Iris pigment epithelial cell (primary cell): ENCODE measurements at regions not wholly inside any gene's neighbourhood (a gene's known extent, or its start where the extent isn't known, plus 50 kb on each side); places are given as distances from the start of the nearest gene placed in this dataset.
A peak's percentile ranks its signal among the peaks of the same experiment; 100 is the strongest.

Source experiments
- DNase-seq: peaks from one replicate; pipeline ENCODE4 v3.0.0-alpha.2; 2011; ENCODE audit warnings: low read depth

DNA sequence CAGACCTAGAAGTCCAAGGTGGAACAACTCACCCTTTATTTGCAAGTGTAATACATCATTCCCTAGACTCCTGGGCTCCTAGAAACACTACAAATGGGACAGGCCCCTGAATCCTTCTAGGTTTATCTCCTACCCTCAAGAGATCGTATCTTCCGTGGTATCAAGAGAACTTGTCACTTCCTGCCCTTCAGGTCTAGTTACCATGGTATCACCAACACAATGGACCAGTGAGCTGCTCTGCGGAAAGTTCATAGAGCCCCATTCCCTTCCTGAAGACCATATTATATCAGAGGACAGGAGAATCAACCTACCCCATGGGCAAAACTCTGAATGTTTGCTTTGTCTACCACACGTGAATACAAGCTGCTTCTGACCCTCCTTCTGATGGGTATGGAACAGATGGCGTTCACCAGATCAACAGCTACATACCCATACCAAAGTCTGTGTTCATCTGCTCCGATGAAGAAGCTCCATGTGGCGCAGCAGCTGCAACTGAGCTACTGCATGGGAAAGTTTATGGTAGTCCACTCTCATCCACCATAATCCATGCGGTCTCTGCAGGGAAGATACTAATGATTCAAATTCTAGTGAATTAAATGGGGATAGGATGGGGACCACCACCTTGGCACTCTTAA is 84.6 kb upstream of the KLF13 start:
- DNase-seq, result no peak

DNA sequence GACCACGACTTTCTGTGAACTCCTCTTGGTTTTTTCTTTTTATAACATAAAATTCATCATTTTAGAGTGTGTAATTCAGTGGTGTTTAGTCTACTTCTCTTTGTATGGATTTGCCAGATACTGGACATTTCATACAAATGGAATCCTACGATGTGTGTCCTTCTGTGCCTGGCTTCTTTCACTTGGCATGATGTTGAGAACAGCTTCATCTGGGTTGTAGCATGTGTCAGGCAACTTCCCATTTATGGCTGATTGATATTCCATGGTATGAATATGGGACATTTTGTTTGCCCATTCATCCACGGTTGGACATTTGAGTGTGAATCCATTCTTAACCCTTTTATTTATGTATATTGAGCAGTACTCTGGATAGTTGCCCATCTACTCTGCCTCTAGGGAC is 82.7 kb upstream of the KLF13 start:
- DNase-seq, result no peak

DNA sequence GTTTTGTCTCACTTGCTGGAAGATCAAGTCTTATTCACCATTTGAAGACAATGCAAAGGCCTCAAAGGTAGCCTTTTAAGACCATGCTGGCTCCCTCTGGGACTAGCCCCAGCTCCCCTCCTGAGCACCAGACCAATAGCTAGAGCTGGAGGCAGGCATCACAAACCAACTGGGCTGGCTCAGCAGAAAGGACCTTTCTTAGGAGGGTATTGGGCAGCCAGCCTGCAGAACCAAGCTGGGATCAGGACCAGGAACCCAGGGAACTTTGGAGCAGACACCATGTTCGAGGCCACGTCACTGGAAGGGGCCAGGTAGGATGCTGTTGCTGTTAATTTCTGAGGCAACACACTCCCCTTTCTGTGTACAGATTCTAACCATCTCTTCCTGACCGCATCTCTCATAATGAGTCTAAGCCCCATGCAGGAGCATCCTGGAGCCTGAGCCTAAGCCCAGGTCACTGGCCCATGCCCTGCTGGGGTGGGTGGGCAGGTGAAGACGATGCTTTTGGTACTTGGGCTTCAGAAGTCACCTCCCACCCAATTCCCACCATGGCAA is 81.4 kb upstream of the KLF13 start:
- DNase-seq, result no peak

DNA sequence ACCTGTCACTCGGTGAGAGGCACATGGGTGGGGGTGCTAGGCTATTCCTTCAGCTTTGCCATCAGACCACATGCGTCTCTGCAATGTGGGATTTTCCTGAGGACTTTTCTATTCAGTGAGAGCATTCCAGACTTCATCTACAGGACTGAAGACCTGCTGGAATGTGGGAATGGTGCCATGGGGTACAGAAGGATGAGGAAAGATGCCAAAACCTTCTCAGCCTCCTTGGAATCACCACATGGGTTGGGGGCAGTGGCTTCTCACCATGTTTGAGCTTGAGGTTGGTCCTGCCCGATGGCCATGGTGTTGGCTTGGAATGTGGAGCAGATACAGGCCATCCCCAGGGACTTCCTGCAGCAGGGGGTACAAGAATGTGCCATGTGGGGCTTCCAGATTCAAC is 80.9 kb upstream of the KLF13 start:
- DNase-seq, result no peak

DNA sequence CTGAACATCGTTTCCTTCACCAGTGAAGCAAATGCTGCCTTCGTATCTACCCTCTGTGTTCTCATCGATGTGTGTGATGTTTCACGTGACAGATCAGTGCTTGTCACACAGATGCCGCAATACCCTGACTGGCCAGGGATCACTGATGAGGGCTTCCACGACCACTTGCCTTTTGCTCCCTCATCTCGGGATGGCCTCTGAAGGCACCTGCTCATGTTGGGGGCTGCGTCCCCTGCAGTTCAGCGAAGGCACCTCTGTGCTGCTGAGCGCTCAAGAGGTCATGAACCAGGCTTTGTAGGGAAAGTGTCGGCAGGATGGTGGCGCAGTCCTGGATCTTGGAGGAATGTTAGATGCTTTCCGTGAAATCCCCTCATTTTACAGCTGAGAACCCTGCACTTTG is 79.2 kb upstream of the KLF13 start:
- no peak for DNase-seq

DNA sequence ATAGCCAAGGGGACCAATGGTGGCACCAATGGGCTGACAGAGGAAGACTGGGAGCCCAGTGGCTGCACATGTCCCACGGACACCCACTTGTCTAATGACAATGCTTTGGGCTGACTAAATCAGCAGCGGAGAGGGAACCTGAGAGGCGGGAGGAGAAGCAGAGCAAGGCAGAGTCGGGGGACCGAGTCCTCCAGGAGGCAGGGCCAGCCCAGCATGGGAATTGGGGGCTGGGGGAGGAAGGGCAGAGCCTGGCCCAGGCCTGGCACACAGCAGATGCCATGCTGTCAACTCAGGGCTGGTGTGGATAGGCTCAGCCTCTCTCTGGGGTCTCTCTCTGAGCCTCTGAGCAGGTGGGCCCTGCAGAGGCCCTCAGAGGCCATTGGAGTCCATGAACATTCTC is 78.4 kb upstream of the KLF13 start:
- DNase-seq, result no peak

DNA sequence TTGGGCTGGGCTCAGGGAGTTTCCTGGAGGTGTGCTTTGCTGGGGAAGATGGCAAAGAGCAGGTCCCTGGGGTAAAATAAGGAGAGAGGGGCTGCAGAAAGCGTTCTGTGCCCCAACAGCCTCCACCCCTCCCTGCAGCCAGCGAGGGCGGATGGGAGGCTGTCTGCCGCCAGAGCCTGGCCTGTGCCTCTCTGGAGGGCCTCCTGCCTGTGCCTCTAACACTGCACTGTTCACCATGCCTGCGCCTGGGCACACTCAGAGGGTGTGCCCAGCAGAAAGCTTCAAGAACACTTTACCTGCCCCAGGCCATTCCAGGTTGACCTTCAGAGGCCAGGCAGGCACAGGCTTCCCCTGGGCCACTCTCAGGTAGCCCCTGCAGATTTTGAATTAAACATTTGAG is 77.7 kb upstream of the KLF13 start:
- no peak for DNase-seq

DNA sequence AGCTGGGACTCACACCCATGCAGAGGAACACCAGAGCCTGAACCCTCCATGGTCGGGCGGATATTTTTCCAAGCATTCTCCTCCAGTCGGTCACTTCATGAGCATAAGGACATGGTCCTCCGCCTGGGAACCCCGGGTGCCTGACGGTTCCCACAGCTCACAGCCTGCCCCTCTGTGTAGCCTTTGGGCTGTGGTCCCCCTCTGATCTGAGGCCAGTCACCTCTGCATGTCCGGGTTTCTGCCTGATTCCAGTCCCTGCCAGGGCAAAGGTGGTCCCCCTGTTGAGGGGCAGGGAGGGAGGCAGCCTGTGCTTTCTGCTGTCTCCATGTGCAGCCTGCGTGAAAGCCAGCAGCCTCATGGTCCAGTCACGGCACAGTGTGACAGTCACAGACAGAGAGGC is 76.6 kb upstream of the KLF13 start:
- DNase-seq, result no peak

DNA sequence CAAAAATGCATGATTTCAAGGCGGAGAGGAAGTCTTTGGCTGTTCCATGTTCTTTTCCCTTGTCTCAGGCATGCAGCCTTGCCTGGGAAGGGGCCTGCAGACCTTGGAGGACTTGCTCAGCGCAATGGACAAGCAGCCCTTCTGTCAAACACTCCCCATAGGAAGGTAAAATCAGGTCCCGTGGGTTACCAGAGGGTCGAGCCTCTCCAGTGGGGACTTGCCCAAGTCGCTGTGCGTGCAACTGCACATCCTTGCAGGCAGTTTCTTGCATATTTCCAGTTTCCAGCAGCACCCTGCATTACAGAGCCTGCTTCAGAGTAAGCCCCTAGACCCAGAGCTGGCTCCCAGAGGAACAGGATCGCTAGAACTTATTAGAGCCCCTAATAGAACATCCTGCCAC is 75.5 kb upstream of the KLF13 start:
- DNase-seq, result no peak

DNA sequence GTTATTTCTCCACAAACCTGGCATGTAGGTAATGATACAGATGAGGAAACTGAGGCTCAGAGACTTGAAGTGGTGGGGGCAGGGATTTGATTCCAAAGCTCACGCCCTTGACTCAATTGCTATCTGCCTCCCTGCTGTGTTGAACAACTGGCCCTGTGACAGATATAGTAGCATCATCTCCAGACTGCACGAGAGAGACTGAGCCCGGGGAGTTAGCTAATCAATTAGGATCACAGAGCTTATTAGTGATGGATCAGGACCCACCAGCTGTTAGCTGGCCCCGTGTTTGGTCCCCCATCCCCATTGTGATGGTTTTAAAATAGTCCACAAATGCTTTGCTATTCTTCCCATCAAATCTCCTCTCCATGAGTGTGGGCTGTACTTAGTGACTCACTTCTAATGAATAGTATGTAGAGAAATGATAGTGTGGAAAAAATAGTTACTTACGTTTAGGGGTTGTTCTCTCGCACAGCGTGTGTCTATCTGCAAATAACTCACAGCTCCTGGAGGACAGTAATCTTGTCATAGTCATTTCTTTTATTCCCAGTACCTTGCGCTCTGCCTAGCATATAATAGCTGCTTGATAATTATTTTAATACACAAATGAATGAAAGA is 74.4 kb upstream of the KLF13 start:
- no peak for DNase-seq

DNA sequence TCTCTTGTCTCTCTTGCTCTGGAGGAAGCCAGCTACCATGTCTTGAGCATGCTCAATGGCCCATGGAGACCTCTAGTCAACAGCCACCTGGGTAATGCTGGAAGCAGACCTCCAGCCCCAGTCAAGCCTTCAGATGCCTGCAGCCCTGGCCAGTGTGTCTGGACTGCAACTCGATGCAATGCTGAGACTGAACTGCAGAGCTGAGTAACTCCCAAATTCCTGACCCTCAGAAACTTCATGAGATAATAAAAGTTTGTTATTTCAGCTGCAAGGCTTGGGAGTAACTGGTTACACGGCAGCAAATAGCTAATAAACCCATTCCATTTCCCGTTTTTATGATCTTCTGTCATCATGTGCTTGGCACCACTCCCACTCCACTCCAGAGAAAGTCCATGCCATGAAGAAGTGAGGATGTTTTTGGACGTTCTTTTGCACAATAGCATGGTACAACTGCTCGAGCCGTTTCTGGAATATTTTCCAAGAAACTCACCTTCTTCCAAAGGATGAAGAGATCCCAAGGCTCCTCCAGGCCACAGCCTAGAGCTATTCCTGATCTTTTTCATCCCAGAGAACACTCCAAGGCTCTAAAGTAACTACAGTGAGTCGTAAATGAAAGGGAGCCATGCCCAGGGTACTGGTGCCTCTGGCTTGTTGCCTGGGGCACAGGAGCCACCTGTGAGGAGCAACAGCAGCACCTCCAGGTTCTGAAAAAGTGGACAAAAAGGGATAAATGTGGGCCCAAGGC is 72.0 kb upstream of the KLF13 start:
- DNase-seq, result peak; percentile 33

DNA sequence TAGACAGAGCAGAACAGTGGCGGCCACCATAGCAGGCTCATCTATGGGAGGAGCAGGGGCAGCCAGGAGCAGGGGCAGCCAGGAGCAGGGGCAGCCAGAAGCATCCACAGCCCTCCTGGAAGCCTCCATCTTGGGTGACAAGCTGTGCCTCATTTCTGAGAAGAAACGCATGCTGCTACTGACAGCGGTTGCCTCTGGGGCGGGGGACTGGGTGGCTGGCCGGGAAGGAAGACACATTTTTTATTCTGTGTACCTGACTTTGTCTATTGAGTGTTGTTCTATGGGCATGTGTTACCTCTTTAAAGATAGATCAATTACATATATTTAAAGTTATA is 71.5 kb upstream of the KLF13 start:
- no peak for DNase-seq

DNA sequence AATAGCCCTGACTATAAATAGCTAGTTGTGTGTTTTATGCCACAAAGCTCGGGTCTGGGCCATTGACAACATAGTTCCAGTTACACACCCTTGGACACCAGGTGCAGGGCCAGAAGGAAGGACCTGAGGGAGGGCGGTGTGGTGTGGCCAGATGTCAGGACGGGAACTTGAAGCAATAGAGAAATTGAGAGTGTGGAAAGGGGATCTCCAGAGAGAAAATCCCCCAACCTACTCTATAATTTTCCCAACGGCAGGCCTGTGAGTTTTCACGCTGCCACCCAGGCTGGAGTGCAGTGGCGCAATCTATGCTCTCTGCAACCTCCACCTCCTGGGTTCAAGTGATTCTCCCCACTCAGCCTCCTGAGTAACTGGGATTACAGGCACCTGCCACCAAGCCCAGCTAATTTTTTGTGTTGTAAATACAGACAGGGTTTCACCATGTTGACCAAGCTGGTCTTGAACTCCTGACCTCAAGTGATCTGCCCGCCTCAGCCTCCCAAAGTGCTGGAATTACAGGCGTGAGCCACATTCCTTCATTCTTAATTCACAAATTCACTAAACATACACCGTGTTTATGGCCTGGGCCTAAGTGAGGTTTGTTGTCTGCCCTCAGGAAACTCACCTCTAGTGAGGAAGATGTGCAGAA is 70.8 kb upstream of the KLF13 start:
- DNase-seq, result no peak

DNA sequence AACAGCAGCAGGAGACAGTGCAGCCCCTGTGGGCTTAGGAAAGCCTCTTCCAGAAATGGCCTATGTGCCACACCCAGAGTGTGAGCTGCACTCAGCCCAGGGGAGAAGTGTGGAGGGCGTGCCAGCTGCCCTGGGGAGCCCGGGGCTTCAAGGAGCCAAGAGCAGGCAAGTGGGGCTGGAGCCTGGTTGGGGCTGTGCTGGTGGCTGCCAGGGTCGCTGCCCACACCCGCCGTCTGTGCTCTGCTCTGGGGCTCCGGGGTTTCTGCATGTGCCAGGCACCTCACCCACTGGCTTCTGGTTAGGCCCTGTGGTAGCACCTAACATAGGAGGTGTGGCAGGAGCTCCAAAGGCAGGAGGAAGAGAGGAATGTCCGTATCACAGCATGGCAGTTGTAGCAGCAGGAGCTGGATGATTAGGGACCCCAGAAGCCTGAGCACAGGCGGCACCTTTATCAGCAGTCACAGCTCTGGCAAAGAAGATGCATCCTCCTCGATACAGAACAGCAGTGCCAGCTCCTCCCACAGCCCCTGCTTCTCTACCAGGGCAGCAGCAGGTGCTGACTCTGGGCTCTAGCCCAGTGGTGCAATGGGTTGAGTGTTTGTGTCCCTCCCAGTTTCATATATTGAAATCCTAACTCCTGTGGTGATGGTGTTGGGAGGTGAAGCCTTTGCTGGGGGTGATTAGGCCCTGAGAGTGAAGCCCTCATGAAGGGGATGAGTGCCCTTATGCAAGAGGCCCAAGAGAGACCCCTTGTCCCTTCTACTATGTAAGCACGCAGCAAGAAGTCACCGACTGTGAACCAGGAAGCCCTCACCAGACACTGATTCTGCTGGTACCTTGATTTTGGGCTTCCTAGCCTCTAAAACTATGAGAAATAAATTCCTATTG is 70.0 kb upstream of the KLF13 start:
- DNase-seq, result no peak

DNA sequence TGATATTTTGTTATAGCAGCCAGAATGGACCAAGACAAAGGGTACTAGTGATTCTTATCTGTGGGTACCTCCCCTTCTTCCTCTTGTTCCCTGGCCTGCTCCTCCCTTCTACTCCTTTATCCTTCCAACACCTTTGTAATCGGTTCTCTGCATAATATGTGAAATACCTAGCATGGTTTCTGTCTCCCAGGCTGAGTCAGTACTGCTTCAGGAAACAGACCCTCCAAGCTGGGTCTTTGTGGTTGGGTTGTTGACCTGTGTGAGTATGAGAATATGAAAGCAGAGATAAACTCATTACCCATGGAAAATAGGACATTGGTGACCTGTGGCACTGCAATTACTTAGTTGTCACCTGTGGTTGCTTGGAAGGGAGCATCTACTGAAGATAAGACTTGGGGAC is 69.3 kb upstream of the KLF13 start:
- DNase-seq, result no peak

DNA sequence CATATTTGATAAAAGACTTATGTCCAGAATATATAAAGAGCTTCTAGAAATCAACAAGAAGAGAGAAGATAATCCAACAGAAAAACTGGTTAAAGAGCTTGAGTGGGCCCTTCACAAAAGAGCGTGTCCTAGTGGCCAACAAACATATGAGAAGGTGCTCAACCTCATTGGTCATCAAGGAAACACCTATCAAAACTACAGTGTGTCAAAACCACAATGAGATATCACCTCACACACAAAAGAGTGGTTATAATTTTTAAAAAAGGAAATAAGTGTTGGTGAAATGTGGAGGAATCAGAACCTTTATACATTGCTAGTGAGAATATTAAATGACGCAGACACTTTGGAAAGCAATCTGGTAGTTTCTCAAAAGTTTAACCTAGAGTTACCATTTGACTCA is 68.4 kb upstream of the KLF13 start:
- DNase-seq, result no peak

DNA sequence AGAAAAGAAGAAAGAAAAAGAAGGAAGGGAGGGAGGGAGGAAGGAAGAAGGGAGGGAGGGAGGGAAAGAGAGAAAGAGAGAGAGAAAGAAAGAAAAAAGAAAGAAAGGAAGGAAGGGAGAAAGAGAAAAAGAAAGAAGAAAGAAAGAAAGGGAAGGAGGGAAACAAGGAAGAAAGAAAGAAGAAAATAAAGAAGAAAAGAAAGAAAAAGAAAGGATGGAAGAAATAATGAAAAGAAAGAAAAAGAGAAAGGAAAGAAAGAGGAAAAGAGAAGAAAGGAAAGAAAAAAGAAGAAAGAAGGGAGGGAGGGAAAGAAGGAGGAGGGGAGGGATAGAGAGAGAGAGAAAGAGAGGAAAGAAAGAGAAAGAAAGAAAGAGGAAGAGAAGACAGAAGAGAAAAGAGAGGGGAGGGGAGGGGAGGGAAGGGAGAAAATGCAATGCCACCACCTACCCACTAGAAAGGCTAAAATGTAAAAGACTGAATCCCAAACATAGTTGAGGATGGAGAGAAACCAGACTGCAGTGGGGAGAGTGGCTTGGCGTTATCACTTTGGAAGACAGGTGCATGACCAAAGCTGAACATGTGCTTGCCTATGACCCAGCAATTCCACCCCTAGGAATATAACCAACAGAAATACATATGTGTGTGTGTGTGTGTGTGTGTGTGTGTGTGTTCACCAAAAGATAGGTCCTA is 66.9 kb upstream of the KLF13 start:
- no peak for DNase-seq

DNA sequence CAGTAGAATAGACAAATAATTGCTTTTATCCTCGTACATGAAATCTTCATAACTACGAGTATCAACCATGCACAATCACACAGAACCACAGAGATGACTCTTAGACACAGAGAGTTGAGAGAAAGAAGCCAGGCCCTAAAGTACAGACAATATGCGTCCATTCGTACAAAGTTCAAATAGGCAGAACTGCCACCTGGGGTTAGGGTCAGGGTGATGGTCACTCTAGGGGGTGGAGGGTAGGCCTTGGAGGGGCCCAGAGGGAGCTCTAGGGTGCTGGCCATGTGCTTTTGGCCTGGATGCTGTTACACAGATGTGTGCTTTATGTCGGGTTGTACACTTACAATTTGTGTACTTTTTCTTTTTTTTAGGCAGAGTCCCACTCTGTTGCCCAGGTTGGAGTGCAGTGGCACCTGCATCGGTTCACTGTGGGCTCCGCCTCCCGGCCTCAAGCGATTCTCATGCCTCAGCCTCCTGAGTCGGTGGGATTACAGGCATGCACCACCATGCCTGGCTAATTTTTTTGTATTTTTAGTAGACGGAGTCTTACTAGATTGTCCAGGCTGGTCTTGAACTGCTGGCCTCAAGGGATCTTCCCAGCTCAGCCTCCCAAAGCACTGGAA is 65.9 kb upstream of the KLF13 start:
- DNase-seq, result no peak

DNA sequence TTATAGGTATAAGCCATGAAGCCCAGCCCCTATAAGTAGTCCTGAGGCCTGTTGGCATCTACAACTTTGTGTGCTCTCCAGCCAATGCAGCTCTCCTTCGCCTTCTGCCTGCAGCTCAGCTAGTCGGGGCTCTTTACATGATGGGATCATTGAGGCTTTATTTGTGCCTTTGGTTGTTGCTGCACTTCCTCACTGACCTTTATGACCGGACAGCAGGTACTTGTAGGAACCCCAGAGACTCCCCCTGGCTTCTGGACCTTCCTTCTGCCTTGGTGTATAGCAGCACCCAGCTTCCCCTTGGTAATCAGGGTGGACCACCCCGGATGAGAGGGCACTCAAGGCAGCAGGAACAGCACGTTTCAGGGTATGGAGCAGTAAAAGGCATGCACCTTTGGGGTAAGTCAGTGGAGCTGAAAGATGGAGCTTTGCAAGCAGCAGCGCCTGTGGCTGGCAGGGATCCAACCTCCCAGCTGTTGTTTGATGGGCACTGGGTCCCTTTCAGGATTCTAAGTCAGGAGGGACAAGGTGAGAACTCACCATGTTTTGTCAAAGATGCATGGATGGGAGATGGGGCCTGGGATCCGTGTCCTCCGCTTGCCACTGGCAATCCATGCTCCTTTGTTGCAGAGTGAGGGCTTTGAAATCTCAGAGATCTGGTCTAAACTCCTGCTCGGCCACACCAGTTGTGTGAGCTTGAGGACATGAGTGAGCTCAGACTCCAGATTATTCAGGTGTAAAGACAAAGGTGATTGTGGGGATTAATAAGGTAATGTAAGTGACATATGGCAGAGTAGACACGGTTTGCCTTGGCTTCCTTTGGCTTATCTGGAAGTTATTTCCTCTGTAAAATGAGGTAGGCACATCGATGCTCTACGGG is 65.1 kb upstream of the KLF13 start:
- no peak for DNase-seq

DNA sequence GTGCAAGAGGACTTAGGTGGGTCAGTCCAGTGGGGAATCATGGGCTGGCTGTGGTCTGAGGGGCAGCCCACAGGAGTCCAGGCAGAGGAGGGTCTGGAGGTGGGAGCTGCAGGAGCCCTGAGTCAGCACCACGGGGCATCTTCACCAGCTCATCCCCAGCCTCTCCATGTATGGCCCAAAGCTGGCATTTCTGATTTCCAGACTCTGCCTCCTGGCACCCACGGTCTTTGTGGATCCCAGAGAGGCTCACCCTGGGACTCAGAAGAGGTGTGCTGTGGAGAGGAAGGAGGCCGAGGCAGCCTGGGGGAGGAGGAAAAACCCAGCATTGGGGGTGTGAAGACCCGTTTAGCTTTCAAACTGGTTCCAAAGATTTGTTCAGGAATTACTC is 64.5 kb upstream of the KLF13 start:
- DNase-seq, result no peak
